ENCODE measurements at regions not wholly inside any gene's neighbourhood (a gene's known extent, or its start where the extent isn't known, plus 50 kb on each side); places are given as distances from the start of the nearest gene placed in this dataset.
"Not testable (repeated sequence)": the region's sequence is repeated elsewhere in the genome, so short reads cannot be mapped to it uniquely, and the experiment has no call there.

DNA sequence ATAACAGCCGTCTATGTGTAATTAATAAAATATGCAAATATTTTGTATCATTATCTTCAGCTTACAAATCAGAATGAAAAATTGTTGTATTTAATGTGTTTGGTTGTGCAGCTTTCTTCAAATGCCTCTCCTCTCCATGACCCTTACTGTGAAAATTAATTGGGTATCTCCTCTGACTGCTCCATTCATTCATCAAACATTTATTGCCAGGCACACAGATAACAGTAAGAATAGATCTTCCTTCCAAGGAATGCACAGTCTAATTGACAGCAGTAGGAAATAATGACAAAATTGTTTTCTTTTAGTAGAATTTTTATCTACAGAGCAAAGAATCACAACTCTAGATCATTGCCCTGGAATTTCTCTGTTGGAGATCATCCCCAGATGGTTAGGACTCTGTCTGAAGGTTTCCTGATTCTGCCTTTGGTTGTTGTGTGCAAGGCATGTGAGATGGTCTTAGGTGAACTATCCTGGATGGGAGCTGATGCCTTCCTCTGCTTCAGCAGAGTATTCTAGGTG is 395.0 kb upstream of the FAT1 start:
- DNase-seq (ENCODE audit: low read depth, low spot score) = no peak

DNA sequence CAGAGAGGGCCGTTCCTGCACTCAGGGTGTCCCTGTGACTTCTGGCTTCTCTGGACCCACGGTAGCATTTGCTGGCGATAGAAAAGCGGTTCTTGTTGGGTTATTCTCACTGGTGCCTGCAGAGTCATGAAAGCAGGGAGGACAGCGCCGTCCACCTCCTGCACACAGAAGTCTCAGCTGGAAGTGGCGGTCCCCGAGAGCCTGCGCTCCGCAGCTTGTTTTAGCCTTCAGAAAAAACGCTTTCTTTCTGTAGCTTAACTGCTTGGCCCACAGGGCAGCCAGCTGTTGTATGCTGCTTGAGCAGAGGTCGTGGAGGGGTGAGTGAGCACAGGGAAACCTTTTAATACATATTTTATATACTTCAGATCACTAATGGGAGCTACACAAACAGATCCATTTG is 400.7 kb upstream of the FAT1 start:
- DNase-seq (ENCODE audit: low read depth, low spot score) = no peak

DNA sequence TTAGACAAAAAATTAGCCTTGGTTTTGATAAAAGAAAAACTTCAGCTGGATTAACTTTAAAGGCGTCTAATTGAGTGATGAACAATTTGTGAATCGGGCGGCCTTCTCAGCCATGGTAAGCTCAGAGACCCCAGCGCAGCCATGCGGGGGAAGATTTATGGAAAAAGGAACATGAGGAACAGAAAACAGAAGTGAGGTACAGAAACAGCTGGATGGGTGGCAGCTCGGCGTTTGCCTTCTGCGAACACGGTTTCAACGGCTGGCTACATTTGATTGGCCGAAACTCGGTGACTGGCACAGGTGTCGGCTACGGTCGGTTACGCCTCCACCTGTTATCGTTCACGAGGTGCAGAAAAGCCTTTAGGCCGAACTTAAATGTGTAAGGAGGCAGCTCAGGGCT is 401.4 kb upstream of the FAT1 start:
- DNase-seq (ENCODE audit: low read depth, low spot score) = no peak

DNA sequence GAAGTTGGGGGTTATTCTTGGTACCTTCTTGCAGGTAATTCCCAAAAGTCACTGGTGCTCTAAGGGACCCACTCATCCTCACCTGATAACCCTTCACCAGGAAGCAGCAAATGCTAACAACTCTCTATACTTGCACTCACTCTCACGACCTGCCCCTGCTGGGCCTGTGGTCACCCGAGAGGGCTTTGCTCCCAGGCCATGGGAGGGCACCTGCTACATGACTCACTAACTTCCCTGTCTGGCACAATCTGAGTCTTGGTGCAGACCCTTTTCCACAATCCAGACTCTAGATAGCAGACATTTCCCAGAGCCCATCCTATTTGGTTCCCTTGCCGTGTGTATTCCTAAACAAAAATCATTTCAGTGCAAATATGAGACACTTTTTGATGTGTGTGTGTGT is 403.8 kb upstream of the FAT1 start:
- DNase-seq (ENCODE audit: low read depth, low spot score) = no peak

DNA sequence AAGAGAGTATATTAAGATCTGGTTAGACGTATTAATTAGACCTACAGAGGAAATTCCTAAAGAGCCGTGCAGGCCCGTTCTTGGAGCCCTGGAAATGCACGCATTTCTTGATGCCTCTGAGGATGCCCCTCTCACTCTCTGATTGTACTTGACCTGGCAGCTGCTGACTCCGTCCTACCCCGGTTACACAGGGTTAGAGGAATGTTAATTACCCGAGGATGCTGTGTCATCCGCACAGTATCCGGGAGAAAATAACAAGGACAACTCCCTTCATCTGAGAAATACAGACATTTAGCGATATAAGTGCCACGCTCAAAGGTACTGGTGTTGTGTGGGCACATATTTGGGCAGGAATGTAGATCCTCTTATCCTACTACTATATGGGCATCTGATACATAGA is 404.6 kb upstream of the FAT1 start:
- no peak for DNase-seq (ENCODE audit: low read depth, low spot score)

DNA sequence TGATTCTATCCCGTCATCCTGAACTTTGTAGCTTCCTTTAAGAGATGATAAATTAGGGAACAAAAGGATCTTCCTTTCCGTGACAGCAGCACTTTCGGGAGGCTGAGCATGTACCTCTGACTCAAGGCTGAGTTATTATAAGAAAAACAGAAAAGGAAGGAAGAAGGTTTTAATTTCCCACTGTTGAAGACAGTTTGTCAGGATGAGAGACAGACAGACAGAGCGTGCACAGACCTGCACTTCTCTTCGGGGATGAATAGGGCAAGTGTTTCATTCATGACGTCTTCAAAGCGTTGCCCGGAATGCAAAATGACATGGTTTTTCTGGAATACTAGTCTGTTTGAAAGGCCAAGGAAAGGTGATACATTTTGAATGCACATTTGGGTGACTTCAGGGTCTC is 405.3 kb upstream of the FAT1 start:
- no peak for DNase-seq (ENCODE audit: low read depth, low spot score)

DNA sequence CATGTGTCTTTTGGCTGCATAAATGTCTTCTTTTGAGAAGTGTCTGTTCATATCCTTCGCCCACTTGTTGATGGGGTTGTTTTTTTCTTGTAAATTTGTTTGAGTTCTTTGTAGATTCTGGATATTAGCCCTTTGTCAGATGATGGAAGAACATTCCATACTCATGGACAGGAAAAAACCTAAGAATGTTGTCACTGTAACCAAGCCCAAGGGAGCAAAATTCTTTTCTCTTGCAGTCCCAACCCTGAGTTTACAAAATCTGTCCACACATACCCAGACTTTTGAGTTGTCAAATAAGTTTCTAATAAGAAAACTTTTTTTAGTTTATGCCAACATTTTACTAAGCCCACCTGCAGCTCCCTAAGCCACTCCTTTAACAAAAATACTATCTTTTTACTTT is 408.2 kb upstream of the FAT1 start:
- DNase-seq (ENCODE audit: low read depth, low spot score) = not testable (repeated sequence)

DNA sequence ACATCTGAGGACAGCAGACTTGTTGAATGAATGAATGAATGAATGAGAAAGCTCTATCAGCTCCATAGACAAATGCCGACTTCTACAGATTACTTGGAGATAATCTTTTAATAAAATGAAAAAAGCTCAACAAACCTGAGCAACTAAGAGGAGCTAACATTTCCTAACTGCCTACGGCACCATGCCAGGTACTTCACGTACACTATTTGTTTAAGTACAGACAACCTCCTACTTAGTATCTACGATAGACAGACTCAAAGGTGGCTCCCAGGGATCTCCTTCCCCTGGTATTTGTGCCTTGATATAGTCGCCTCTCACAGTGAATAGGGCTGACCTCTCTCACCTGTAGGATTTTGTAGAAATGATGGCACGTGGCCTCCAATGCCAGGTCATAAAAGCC is 412.2 kb upstream of the FAT1 start:
- DNase-seq (ENCODE audit: low read depth, low spot score) = no peak

DNA sequence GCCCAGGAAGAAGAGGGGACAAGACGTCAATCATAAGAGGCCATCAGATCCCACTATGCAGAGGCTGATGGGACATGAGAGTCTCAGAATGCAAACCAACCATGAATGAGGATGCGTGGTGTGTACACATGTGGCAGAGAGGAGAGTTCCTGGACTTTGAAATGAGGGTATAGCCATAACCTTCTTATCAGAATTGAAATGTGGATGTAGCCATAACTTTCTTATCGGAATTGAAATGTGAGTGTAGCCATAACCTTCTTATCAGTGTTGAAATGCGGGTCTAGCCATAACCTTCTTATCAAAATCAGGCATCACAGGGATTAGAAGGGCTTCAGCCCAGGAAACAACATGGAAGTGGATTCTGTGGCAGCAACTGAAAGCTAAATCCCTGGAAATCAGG is 415.5 kb upstream of the FAT1 start:
- no peak for DNase-seq (ENCODE audit: low read depth, low spot score)

DNA sequence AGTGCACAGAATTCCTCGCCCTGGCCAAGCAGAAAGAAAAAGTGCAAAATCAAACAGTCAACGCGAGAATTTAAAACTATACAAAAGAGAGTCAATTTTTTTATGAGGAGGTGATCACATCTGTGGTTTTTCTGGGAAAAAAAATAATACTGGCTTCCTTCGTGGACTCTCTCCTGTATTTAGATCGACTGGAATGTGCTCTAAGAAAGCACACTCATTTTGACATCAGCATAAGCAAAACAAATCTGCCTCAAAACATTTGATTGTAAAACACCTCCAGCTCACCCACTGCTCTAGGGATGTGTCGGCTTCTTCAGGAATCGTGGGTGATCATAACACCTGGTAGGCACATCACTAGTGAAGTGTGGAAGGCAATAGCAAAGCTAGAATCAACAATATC is 417.4 kb upstream of the FAT1 start:
- no peak for DNase-seq (ENCODE audit: low read depth, low spot score)

DNA sequence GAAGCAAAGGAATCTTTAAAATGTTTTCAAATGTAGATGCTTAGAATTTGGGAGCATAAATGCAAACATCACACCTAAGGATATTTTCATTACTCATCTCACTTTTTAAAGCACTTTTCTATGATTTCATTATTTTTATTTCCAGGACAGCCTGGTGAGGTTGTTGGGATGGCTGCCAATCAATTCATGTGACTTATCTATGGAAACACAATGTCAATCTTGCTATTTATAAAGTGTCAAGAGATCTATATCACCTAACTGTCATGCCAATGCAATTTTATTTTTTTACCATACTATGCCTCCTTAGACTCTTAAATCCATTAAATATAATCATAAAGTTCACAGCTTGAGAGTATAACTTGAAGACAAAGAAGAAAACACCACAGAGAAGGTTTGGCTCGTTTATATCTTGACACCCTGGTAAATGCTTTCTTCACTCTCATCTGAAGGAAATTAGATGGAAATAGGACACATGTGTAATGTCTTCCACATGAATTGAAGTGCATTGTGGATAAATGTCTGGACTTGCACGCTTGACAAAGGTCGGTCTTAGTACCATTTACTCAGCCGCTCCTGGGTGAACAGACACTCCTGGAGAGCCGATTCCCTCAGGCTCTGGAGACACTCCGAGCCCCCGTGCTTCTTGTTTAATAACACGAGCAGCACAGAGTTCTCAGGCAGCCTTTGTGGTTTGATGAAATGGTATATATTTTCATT is 425.7 kb upstream of the FAT1 start:
- DNase-seq (ENCODE audit: low read depth, low spot score) = no peak

DNA sequence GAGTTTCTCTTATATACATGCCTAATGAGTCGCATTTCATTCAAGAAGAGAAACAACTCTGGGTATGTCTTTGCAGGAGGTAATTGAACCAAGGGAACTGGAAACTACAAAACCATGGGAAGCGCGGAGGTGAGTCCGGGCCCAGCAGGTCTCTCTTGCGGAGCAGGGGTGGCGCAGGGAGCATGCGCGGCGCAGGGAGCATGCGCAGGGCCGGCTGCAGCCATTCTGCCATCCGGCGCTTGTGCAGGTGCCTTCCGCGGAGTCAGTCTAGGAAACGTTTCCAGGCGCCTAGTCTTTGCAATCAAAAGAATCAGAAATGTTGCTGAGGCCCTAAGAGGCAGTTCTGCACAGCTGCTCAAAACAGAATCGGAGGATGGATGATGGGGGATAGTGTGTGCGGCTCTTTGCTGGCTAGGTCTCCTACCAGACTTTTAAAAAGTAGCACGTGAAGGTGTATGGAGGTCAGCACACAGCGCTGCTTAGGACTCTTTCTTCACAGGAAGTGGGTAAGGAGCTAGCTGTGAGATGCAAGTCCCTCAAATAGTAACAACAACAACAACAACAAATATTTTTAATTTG is 433.8 kb upstream of the FAT1 start:
- no peak for DNase-seq (ENCODE audit: low read depth, low spot score)

DNA sequence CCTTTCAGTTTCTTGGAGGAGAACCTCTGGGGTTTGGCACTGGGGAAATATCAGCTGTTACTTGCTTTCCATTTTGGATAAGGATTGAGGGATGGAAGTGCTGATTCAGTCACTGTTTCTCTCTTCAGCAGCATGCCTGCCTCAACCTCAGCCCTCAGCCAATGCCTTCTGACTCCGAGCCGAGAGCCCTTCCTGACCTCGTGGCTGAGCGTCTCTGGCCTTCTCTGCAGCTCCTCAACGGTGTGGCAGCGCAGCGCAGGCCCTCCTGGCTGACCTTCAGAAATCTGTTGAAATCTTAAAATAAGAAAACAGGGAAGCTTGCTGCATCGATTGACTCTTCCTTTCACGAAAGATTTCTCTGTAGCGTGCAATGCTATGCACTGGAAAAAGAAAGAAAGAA is 434.3 kb upstream of the FAT1 start:
- DNase-seq (ENCODE audit: low read depth, low spot score) = no peak

DNA sequence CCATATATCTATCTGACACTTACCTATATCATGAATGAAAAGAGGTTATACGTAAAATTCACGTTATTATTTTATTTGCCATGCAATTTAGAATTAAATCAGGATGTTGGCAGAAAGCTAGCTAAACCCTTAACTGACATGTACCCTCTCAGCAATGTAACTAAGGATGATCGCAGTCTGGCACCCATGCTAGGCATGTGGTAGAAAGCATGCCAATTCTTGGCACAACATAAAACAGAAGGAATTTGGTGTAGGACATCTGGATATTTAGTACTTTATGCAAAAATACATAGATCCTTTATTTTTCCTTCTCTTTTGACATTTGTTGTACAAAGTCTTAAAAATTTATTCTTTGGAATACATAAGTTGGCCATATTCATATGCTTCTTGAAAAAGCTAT is 436.8 kb upstream of the FAT1 start:
- no peak for DNase-seq (ENCODE audit: low read depth, low spot score)

DNA sequence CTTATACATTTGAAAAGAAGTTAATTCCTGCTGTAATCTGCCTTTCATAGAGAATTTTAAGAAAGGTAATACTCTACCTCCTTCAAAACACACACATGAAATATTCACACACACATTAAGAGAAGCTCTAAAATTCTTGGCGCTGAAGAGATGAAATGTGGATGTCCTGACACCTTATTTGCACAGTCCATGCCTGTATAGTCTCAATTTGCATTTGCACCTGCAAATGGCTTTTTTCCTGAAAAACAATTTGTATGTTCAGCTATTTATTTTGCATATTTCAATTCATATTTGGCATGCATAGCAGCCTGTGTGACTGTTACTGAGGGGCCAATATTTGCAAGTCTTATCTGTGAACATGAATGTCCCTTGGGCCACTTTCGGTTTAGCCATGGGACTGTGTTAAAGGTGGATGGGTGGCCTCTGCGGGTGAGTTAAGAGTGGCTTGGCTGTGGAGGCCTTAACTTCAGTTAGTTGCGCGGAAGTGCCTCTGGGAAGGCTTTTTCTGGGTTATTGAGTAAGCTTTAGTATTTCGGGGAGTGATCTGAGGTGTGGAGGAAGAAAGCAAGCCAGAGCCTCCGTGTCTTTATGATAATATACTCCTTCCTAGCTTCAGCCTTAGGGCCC is 443.3 kb upstream of the FAT1 start:
- DNase-seq (ENCODE audit: low read depth, low spot score) = no peak

DNA sequence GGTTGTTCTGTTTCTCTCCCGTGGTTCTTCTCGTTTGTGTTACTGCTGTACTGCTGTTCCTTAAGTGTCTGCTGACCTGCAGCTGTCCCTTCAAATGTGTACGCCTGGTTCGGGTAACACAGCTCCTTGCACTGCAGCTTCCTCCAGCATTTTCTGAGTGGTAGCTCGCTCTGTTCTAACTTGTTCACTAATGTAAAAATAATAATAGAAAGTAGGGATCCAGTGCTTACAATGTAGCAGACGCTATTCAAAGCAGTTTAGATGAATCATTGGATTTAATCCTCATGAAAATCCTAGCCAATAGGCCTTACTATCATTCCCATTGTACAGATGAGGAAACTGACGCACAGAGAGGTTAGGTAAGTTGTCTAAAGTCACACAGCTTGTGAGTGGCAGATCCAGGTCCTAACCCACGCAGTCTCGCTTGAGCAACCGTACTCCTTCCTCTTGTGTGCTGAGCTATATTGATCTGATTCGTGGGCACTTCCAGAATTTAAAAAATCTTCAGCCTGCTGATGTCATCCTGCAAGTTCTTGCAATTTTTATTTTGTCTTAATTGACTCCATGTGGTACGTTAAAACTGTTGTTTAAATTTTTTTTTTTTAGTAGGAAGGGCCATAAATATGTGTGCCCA is 448.2 kb upstream of the FAT1 start:
- no peak for DNase-seq (ENCODE audit: low read depth, low spot score)

DNA sequence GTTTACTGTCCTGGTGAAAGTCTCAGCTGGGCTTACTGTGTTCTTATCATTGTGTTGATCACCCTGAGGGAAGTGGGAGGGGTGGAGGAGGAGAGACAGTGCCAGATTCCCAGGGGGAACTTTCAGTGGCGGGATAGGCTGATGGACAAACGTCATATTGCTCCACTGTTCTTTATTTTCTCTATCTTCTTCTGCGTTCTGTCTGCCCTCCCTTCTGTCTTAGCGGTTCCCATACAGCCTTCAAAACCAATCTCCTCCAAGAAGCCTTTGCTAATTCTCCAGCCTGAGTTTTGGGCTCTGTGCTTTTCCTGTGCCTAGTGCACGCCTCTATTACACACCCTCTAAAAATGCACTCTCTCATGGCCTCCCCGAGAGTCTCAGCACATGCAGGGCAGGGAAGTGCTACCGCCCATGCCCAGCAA is 448.7 kb upstream of the FAT1 start:
- DNase-seq (ENCODE audit: low read depth, low spot score) = peak; percentile 33

DNA sequence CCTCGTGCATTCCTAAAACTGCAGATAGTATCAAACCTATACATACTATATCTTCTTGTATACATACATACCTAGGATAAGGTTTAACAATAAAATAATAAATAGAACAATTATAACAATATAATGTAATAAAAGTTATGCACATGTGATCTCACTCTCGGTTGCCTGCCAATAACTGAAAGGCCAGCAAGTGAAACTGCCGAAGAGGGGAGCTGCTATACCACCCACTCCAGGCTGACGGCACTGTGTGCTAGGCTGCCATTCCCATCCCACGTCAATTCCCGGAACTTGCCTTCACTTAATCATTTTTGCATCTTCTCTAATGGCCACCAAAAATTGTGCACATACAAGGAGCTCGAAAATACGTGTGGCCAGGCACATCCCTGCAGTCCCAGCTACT is 451.1 kb upstream of the FAT1 start:
- no peak for DNase-seq (ENCODE audit: low read depth, low spot score)

DNA sequence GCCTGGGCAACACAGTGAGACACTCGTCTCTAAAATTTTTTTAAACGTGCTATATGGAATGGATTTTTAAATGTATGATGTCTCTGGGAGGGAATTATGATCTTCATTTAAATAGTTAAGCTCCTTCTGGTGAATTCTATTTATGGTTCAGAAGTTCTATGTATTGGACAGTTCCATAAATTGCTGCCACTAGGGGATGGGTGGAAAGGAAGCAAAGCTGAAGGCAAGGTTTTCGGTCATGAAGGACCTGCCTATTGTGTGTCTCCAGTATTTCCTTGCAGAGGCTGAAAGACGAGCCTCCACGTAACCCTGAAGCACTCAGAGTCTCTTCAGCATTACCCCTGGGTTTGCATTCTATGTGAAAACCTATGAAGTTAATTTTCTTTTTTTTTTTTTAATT is 451.5 kb upstream of the FAT1 start:
- no peak for DNase-seq (ENCODE audit: low read depth, low spot score)

DNA sequence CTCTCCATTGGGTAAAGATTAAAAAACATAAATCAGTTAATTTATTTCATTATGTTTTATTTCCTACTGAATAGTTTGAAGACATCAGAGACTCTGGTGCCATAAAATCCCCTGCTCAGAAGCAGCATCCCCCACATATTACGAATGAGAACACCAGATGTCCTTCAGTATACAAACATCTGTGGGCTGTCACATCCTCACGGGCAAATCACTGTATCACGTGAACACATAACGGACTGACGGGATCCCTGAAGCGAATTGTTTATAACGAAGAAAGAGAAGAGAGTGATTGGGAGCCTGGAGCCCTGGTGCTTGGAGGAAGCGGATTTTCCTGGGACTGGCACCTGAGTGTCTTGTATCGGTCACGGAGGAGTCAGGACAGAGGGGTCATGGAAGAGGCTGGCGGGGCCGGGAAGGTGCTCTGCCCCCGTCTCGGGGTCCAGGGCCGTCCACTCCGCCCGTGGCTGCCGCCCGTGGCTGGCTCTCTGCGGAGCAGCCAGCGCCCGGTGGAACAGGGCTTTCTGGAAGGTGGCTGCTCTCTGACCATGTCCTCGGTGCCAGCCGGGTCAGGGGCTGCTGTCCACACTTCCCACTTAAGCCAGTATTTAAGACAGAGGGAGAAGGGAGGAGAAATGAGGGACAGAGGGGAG is 452.7 kb upstream of the FAT1 start:
- DNase-seq (ENCODE audit: low read depth, low spot score) = no peak

DNA sequence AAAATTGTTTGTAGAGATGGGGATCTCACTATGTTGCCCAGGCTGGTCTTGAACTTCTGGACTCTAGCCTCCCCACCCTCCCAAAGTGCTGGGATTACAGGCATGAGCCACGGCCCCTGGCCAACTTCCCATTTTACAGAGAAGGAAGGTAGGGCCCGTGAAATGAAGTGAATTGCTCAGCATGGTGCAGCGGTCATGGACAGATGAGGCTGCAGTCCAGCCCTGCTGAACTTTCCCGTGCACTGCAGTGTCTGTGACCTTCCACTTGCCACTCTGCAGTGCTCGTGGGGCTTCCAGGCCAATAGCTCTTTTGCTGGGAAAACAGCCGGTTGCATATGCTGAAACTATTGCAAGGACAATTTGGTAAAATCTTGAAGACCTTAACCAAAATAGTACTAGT is 454.4 kb upstream of the FAT1 start:
- DNase-seq (ENCODE audit: low read depth, low spot score) = no peak

DNA sequence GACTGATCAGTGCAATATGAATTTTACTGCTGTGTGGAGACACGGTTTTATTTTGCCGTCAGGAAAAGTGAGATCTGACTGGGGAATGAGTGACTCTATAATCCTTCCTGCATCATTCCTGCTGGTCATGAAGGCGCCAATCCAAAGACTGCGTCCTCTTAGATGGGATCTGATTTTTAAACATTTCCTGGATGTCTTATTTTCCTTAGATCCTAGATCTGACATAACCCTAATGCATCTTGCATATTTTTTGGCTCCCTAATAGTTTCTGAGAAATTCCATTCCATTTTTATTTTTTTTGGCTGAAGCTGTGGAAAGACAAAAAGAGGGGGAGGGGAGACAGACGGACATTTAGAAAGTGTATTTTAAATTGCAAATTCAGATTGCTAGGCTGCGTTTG is 454.9 kb upstream of the FAT1 start:
- DNase-seq (ENCODE audit: low read depth, low spot score) = no peak
